HG03196 (cell line): ENCODE measurements at regions not wholly inside any gene's neighbourhood (a gene's known extent, or its start where the extent isn't known, plus 50 kb on each side); places are given as distances from the start of the nearest gene placed in this dataset.
"Not testable (repeated sequence)": the region's sequence is repeated elsewhere in the genome, so short reads cannot be mapped to it uniquely, and the experiment has no call there.

Experiments
- ATAC-seq: cut with Tn5 transposase; IDR thresholded peaks from one replicate; pipeline ENCODE4 v1.9.1; 2021; ENCODE audit not compliant: unreplicated experiment

DNA sequence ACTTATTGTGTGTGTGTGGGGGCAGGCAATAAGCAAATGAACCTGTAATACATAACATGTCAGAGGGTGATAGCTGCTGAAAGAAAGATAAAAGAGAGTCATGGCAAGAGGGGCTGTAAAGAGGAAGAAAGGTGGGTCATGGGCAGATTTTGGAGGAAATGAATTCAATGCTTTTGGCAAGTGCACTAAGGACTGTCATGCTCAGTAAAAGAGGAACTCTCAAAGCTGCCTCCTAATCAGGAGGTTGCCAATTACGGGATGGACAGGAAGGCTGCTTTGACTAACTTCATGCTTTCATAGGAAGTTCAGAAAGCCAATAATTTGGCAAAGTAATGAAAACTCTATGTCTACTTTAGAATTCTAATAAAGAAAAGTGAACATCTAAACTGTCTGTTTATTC is 401.2 kb downstream of the SH2D4B start:
- ATAC-seq, result no peak

DNA sequence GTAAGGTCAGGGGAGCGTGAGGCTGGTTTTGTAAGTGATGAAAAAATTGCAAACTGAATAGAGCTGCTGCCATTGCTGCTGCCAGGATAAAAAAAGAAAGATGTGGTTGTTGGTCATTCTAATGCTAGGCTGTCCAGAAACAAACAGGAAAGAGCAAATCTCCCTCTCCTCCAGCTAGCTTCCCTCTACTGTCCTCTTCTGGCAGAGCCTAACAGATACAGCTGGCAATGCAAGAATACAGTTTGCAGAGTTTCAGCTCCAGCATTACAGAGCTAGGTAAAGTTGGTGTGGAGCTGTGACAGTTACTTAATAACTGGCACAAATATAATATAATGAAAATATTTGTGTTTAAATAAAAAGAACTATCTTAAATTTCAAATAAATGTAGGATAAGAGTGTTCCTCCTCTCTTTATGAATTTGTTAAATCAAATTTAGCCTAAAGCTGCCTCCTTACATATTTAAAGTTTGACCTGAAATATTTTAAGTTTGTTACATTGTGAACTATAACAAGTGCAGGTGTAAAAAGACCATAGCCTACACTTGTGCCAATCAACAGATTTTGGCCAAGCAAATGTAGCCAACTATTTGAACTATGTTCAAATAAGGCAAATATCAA is 407.7 kb downstream of the SH2D4B start:
- peak; percentile 75 for ATAC-seq

DNA sequence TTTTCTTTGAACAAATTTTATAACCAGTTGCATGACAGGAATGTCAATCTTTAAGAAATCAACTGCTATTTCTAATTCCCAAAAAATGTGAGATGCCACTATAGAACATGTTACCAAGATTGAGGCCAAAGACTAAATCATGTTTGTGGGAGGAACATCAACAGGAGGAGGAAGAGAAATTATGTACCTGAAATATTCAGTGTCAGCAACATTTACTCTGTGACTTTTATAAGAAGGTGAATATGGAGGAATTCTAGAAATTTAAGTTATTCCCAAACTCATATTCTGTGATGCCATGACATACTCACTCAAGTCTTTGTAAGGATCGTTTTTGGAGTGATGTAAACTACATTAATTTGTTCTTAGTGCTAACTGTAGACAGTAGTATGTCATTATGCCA is 408.4 kb downstream of the SH2D4B start:
- ATAC-seq, result no peak

DNA sequence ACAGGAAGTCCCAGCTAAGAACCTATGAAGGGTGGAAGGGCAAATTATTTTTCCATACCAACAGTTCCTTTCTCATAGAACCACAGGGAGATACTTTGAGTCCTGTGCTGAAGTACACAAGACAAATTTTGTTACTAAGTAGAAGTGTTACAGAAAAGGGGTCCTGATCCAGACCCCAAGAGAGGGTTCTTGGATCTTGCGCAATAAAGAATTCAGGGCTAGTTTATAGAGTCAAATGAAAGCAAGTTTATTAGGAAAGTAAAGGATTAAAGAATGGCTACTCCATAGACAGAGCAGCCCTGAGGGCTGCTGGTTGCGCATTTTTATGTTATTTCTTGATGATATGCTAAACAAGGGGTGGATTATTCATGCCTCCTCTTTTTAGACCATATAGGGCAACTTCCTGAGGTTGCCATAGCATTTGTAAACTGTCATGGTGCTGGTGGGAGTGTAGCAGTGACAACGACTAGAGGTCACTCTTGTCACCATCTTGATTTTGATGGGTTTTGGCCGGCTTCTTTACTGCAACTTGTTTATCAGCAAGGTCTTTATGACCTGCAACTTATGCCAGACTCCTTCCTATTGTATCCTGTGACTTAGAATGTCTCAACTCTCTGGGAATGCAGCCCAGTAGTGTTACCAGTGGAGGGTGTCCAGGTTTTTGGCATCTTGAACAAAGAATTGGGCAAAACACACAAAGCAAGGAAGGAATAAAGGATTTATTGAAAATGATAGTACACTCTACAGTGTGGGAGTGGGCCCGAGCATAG is 409.4 kb downstream of the SH2D4B start:
- no peak for ATAC-seq

DNA sequence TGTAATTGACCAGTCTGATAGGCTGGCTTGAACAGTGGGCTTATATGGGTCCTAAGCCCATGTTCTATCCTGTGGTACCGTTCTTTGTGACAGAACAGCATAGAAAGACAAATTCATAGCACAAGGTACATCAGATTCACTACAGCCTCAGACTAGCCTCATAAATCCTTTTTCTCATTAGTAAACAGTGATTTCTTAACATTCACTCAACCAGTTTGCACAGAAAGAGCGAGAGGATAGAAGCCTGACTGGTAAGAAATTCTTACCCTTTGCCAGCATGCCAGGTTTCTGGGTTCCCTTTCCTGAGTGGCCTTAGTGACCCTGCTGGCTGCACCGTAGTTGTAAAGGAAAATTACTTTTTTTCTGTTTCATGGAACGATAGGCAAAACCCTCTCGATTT is 412.1 kb downstream of the SH2D4B start:
- no peak for ATAC-seq

DNA sequence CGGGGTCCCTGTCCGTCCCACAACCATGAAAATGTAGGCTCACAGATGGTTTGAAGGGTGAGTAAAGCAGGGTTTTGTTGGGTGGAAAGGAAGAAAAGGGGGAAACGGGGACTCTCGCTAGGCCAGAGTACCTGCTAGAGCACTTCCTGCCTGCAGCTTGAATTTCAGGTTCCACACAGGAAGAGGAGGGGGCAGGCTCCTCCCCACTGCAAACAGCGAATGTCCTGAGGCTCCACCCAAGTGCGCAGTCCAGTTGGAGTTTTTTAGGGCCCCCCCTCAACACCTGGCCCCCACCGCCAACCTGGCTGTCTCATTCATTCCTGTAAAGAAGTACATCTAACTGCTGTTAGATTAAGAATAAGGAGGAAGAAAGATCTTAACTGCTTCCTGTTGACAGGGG is 414.7 kb downstream of the SH2D4B start:
- ATAC-seq, result no peak

DNA sequence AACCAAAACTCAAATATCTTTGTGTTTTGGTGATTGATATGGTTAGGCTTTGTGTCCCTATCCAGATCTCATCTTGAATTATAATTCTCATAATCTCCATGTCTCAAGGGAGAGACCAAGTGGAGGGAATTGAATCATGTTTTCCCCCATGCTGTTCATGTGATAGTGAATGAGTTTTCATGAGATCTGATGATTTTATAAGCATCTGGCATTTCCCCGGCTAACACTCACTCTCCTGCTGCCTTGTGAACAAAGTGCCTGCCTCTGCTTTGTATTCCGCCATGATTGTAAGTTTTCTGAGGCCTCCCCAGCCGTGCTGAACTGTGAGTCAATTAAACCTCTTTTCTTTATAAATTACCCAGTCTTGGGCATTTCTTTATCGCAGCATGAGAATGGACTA is 419.5 kb downstream of the SH2D4B start:
- no peak for ATAC-seq

DNA sequence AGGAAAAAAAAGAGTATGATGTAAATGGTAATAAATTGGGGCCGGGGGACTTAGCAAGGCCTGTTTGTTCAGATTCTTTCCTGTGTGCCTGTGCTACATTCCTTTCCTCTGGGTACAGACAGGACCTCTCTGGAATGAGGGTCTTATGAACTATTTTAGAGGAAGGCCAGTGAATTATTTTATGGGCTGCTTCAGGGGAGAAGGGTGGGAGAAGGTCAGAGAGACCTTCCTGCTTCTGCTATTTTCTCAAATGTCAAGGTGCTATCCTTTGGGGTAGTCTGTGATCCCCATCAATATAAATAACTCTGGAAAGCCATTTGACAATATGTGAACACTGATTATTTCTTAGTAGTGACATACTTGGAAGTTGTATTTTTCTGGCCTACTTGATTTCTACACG is 426.5 kb downstream of the SH2D4B start:
- ATAC-seq, result no peak

DNA sequence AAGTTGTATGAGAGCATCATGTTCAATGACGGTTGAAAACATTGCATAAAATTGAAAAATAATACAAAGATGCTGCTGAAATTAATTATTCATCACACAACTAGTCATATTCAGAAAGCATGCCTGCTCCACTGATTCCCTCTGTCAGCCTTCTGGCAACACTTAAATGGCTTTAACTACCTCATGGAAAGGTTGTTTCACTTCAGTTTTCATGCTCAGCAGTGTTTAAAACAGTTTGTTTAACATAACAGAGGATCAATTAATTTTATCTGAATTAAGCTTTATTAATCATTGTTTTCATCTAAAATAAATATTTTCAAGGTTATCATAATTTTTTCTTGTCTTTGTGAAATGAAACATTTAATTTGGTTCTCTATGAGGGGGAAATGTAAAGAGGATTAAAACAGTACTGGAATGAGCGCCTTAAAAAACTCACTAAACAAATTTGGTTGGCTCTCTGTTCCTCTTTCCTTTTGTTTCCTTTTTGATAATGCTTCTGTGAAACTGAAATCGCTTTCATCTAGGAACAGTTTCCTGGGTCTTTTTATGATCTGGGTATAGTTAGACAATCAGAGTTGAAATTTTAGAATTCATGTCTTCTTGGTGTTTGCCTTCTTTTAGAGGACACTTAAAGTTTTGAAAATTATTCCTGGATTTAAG is 427.4 kb downstream of the SH2D4B start:
- peak; percentile 76 for ATAC-seq

DNA sequence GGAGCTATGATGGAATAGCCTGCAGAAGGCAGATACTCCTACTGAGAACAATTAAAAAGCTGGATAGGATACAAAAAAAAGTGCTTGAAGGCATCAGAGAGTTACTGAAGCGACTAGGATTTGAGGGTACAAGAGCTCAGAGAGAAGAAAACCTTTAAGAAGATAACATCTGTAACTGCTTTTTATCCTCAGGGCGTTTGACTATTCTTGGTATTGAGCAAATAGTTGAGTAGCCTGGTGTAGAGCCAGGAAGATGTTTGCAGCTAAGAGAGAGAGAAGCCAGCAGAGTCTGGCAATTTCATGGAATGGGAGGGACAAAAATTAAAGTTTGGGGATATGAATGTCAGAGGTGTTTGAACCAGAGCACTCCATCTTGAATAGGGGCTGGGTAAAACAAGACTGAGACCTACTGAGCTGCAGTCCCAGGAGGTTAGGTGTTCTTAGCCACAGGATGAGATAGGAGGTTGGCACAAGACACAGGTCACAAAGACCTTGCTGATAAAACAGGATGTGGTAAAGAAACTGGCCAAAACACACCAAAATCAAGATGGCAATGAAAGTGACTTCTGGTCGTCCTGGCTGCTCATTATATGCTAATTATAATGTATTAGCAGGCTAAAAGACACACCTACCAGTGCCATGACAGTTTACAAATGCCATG is 428.8 kb downstream of the SH2D4B start:
- peak; percentile 34 for ATAC-seq

DNA sequence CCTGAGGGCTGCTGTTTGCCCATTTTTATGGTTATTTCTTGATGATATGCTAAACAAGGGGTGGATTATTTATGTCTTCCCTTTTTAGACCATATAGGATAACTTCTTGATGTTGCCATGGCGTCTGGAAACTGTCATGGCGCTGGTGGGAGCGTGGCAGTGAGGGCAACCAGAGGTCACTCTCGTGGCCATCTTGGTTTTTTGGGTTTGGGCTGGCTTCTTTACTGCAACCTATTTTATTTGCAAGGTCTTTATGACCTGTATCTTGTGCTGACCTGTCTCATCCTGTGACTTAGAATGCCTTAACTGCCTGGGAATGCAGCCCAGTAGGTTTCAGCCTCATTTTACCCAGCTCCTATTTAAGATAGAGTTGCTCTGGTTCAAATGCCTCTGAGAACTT is 429.7 kb downstream of the SH2D4B start:
- ATAC-seq, result not testable (repeated sequence)

DNA sequence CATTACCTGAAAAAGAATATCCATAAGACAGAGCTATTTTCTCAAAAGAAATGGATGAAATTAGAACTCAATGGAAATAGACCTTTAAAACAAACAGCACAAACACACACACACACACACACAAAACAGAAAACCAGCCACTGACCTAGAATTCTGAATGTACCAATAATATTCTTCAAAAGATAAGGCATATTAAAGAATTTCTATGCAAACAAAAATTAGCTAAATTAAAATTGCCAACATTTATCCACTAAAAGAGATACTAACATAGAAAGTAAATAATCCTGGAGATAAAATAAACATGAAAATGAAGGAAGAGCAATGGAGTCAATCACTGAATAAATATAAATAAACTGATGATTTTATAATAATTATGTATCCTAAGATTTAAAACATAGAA is 431.2 kb downstream of the SH2D4B start:
- no peak for ATAC-seq

DNA sequence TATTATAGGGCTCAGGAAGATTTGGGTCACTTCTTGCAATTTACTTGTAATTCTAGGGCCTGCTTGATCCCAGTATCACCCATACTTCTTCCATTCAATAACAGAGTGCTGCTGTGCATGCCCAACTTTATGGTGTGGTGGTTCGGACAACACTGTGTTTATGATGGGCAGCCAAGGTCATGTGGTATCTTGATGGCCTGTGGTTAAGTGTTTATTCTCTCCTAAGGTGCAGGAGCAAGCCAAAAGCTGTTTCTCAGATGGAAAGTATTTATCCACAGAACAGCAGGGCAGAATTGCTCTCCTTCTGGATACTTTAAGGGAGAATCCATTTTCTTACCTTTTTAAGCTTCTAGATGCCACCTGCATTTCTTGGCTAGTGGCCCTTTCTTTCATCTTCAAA is 433.8 kb downstream of the SH2D4B start:
- ATAC-seq, result no peak

DNA sequence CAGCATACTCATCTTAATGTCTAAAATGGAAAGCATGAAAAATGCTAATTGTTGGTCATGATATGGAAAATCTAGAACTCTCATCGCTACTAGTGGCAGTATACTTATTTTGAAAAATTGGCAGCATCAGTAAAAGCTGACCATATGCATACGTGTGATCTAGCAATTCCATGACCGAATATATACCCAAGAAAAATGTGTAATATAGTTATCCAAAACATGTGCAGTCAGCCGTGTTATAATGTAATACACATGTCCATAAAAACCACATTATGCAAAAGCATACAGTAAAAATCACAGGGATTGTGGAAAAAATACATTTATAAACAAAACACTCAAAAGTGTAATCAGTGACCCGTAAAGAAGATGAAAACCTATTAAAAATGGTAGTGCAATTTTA is 439.0 kb downstream of the SH2D4B start:
- no peak for ATAC-seq

DNA sequence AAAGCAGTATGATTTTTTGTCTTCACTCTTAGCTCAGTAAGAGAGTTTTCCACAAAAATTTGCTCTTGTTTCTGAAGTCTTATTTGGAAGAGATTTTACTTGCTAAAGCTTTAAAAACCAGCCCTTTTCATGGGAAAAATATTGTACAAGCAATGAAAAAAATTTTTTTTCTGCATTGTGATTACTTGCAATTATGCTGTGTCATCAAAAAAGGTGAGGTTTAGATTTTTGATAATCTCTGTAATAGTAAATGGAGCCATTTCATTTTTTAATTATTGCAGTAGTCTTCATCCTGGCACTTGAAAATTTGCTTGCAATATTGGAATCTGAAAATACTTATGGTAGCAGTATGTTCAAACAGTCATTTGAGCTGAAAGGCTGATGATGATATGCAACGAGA is 447.4 kb downstream of the SH2D4B start:
- no peak for ATAC-seq

DNA sequence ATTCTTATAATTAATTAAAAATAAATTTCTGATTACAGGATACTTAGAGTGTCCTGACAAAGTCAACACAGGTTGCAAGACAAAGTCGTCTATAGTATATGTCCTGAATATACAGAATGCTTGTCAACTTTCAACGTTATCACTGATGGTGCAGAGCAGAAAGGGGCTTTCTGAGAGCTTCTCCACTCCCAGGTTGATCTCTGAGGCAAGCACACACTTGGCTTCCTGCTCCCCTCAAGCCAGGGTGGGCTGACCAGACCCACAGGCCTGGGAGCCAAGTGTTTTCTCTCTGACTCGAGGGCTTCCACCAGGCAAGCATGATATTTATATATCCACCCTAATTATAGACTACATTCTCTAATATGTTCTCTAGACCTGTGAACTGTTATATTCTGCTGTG is 448.9 kb downstream of the SH2D4B start:
- ATAC-seq, result no peak

DNA sequence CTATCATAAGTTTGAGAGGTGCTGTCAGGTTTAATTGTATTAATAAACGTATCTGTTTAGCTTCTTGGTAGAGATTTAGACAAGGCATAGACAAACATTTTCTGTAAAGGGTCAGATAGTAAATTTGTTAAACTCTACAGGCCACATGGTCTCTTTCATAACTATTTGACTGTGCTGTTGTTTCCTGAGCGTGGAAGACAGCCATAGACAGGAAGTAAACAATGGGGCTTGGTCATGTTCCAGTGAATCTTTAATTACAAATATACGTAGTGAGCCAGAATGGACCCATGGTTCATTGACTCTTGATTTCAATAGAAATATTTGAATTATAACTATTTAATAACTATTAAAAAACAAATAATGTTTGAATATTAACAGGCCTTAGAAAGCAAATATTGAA is 451.1 kb downstream of the SH2D4B start:
- peak; percentile 79 for ATAC-seq

DNA sequence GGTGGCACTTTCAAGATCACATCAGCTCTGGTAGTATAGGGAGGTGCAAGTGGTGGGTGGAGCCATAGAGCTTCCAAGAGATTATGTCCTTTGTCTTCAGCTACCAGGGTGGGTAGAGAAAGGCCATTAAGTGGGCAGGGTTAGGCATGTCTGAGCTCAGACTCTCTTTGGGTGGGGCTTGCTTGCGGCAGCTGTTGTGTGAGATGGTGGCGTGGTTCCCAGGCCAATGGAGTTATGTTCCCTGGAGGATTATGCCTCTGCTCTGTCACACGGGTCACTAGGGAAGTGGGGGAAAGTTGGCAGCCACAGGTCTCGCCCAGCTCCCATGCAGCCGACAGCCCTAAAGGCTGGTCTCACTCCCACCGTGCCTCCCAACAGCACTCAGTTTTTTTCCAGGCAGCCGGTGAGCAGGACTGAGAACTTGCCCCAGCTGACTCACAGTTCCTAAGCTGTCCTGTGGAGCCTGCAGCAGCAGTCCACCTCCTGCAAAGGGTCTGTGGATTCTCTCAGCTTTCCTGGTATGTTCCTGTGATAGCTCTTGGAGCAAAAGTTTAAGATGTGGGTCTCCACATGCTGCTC is 459.0 kb downstream of the SH2D4B start:
- no peak for ATAC-seq

DNA sequence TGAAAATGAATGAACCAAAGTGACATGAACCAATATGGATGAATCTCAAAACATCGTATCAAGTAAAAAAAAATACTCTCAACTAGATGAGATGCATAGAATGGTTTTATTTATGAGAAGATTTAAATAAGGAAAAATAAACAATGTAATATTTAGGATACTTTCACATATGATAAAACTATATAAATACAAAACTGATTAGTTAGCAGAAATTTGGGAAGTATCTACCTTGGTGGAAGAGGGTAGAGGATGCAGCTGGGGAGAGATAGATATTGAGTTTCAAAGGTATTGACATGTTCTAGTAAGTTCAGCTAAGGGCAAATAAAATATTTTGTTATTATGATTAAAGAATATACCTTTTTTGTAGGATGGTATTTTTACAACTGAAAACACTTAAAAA is 463.1 kb downstream of the SH2D4B start:
- ATAC-seq, result no peak

DNA sequence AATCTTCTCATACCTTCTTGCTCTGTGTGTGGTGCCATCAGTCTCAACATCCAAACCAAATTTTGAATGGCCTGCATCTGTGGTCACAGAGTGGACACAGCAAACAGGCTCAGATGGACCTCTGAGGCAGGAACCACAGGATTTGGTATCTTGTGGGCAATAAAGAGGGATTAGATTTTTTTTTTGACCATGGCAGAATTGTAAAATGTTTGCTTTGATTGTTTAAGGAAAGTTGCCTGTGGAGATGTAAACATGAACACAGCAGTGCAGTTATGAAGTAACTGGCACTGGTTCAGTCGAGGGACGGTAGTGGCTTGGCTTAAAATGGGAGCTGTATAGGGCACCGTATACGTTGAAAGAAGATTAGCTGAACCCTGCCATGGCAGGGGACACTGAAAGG is 464.7 kb downstream of the SH2D4B start:
- ATAC-seq, result no peak

DNA sequence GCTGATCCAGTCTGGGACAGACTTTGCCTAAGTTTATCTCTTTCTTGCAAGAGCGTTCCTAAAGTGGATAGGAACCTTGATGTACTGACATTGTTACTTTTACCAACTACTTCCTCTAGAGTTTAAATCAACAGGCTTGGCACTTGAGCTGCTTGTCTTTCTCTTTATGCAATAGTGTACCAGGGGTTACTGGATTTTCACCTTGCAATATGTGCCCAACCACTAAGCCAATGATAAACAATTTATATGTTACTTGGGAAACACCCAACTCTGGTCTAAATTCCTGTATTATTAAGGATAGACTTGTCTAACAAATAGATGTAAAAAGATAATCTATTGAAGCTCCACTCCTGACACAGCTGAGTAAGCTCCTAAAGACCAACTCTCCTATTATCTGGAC is 470.2 kb downstream of the SH2D4B start:
- ATAC-seq, result no peak

DNA sequence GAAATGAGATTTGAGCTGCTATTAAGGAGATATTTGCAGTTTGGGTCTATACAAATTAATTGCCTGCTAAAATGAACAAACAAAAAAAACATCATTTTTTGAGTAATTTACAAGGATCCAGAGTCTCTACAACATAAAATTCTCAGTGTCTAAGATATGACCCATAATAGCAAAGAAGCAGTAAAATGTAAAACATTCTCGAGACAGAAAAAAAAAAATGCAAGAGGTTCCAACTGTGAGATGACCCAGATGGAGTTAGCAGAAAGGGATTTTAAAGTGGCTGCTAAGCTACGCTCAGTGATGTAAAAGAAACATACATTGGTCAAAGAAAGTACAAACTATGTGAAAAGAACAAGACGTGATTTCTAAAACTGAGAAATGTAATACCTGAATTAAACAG is 471.0 kb downstream of the SH2D4B start:
- no peak for ATAC-seq
